Epithelial cell of prostate (primary cell): ENCODE measurements at regions not wholly inside any gene's neighbourhood (a gene's known extent, or its start where the extent isn't known, plus 50 kb on each side); places are given as distances from the start of the nearest gene placed in this dataset.
A peak's percentile ranks its signal among the peaks of the same experiment; 100 is the strongest.
"Not testable (repeated sequence)": the region's sequence is repeated elsewhere in the genome, so short reads cannot be mapped to it uniquely, and the experiment has no call there.

ENCODE experiments used
- DNase-seq: peaks from one replicate; pipeline ENCODE4 v3.0.0-alpha.2; 2011; ENCODE audit warnings: low read depth, low spot score
- H3K27ac ChIP-seq: fragments of 450-650 bp; 2 replicates; pipeline ENCODE4 v1.5.1; 2017; ENCODE audit warnings: mild to moderate bottlenecking

GRCh38 chr14:106661561-106661960 lies 1135.2 kb downstream of the TMEM121 start:
- H3K27ac ChIP-seq, DNase-seq: not testable (repeated sequence)

- H3K27ac ChIP-seq, result no peak overlapping the region
- no peak for DNase-seq
Measured at GRCh38 chr14:106662936-106663550, 1136.7 kb downstream of the TMEM121 start.

GRCh38 chr14:106663805-106664410 lies 1137.5 kb downstream of the TMEM121 start:
- DNase-seq, result not testable (repeated sequence)

GRCh38 chr14:106665814-106666213 lies 1139.4 kb downstream of the TMEM121 start:
- no peak overlapping the region for H3K27ac ChIP-seq
- DNase-seq, result no peak

More at GRCh38 chr14:106663805-106664410, 1137.5 kb downstream of the TMEM121 start:
- not testable (repeated sequence) for H3K27ac ChIP-seq

- no peak overlapping the region for H3K27ac ChIP-seq
- no peak for DNase-seq
Measured at GRCh38 chr14:106666341-106666740, 1140.0 kb downstream of the TMEM121 start.

GRCh38 chr14:106670011-106670410 lies 1143.6 kb downstream of the TMEM121 start:
- no peak for DNase-seq
- H3K27ac ChIP-seq, result no peak overlapping the region

GRCh38 chr14:106674093-106674492 lies 1147.7 kb downstream of the TMEM121 start:
- DNase-seq, H3K27ac ChIP-seq: not testable (repeated sequence)

GRCh38 chr14:106674509-106675125 lies 1148.2 kb downstream of the TMEM121 start:
- not testable (repeated sequence) for H3K27ac ChIP-seq, DNase-seq

GRCh38 chr14:106675716-106676115 lies 1149.3 kb downstream of the TMEM121 start:
- DNase-seq, H3K27ac ChIP-seq: not testable (repeated sequence)

- H3K27ac ChIP-seq, result no peak overlapping the region
- no peak for DNase-seq
Measured at GRCh38 chr14:106679776-106680175, 1153.4 kb downstream of the TMEM121 start.

GRCh38 chr14:106681161-106681560 lies 1154.8 kb downstream of the TMEM121 start:
- DNase-seq, result no peak
- no peak overlapping the region for H3K27ac ChIP-seq

- no peak for DNase-seq
- H3K27ac ChIP-seq, result no peak overlapping the region
Measured at GRCh38 chr14:106681568-106681967, 1155.2 kb downstream of the TMEM121 start.

- no peak overlapping the region for H3K27ac ChIP-seq
- no peak for DNase-seq
Measured at GRCh38 chr14:106683631-106684030, 1157.2 kb downstream of the TMEM121 start.

- DNase-seq, result no peak
- no peak overlapping the region for H3K27ac ChIP-seq
Measured at GRCh38 chr14:106686533-106686932, 1160.2 kb downstream of the TMEM121 start.

GRCh38 chr14:106690333-106690891 lies 1164.0 kb downstream of the TMEM121 start:
- DNase-seq, result no peak
- H3K27ac ChIP-seq, result no peak overlapping the region

GRCh38 chr14:106691601-106692291 lies 1165.4 kb downstream of the TMEM121 start:
- H3K27ac ChIP-seq, result no peak overlapping the region
- no peak for DNase-seq

- DNase-seq, result peak; percentile 10
- H3K27ac ChIP-seq, result no peak overlapping the region
Measured at GRCh38 chr14:106694638-106695393, 1168.4 kb downstream of the TMEM121 start.

- not testable (repeated sequence) for DNase-seq
Measured at GRCh38 chr14:106698620-106699267, 1172.4 kb downstream of the TMEM121 start.

GRCh38 chr14:106703651-106704050 lies 1177.3 kb downstream of the TMEM121 start:
- H3K27ac ChIP-seq, DNase-seq: not testable (repeated sequence)

More at GRCh38 chr14:106698620-106699267, 1172.4 kb downstream of the TMEM121 start:
- not testable (repeated sequence) for H3K27ac ChIP-seq
